SK-N-MC (cell line): ENCODE measurements at regions not wholly inside any gene's neighbourhood (a gene's known extent, or its start where the extent isn't known, plus 50 kb on each side); places are given as distances from the start of the nearest gene placed in this dataset.

Source experiments
- DNase-seq: peaks from one replicate; pipeline ENCODE4 v3.0.0-alpha.2; 2011; ENCODE audit warnings: low read depth, low spot score
- H3K27ac ChIP-seq: fragments of 200-600 bp; sonication (generic); 2 replicates; pipeline ENCODE4 v1.5.1; 2016; ENCODE audit warnings: mixed run types
- H3K36me3 ChIP-seq: fragments of 200-600 bp; sonication (generic); 2 replicates; pipeline ENCODE4 v1.6.1; 2017; ENCODE audit warnings: antibody characterized with exemption, low read length, mixed read lengths; ENCODE audit not compliant: insufficient read depth
- H3K4me3 ChIP-seq: fragments of 200-600 bp; sonication (generic); 2 replicates; pipeline ENCODE4 v1.5.1; 2016
- H3K9ac ChIP-seq: fragments of 200-600 bp; sonication (generic); 2 replicates; pipeline ENCODE4 v1.8.0; 2017; ENCODE audit warnings: mixed run types, mixed read lengths; ENCODE audit not compliant: insufficient read length
- H3K9me3 ChIP-seq: fragments of 200-600 bp; sonication (generic); 2 replicates; pipeline ENCODE4 v1.6.1; 2017; ENCODE audit warnings: low read depth, mild to moderate bottlenecking, antibody characterized with exemption, low read length, moderate library complexity, mixed read lengths
- EZH2 ChIP-seq: fragments of 200-600 bp; sonication (generic); IDR thresholded peaks from one replicate; pipeline ENCODE4 v1.6.1; 2017; ENCODE audit warnings: antibody characterized with exemption
- FOXP2 ChIP-seq: optimal IDR thresholded peaks from 2 replicates; pipeline ENCODE3; 2011; ENCODE audit warnings: mild to moderate bottlenecking, moderate library complexity; ENCODE audit not compliant: insufficient read depth; ENCODE audit errors: extremely low read length, control extremely low read depth
- POLR2AphosphoS5 ChIP-seq: IDR thresholded peaks from 2 replicates; pipeline ENCODE4 v1.6.1; 2012; ENCODE audit warnings: mild to moderate bottlenecking, low read depth, low read length, borderline replicate concordance

GRCh38 chr18:76149284-76149683 is 345.8 kb downstream of the ZNF516 start:
- DNase-seq = no peak
- Histone ChIP-seq H3K4me3 (no peak overlapping the region), H3K36me3 (no peaks in the 10 kb centered on the region), H3K9me3 (no peaks in the 10 kb centered on the region), H3K27ac (no peak overlapping the region), H3K9ac (no peak overlapping the region)
- TF ChIP-seq FOXP2 (no peak), POLR2AphosphoS5 (no peak), EZH2 (no peak)

GRCh38 chr18:76145521-76146376 is 349.3 kb downstream of the ZNF516 start:
- Histone ChIP-seq H3K9ac (no peak overlapping the region), H3K4me3 (no peak overlapping the region), H3K27ac (no peak overlapping the region), H3K9me3 (no peaks in the 10 kb centered on the region), H3K36me3 (no peaks in the 10 kb centered on the region)
- no peak for TF ChIP-seq EZH2
- TF ChIP-seq POLR2AphosphoS5 = no peak
- TF ChIP-seq FOXP2 = no peak
- no peak for DNase-seq

- no peak overlapping the region for H3K9ac ChIP-seq
- no peaks in the 10 kb centered on the region for H3K36me3 ChIP-seq
- no peak overlapping the region for H3K27ac ChIP-seq
- TF ChIP-seq FOXP2 (no peak), EZH2 (no peak), POLR2AphosphoS5 (no peak)
- no peak for DNase-seq
- no peaks in the 10 kb centered on the region for H3K9me3 ChIP-seq
- no peak overlapping the region for H3K4me3 ChIP-seq
Observed at GRCh38 chr18:76144844-76145243, 350.2 kb downstream of the ZNF516 start.

- no peak for TF ChIP-seq FOXP2
- TF ChIP-seq POLR2AphosphoS5 = no peak
- no peak for TF ChIP-seq EZH2
- no peak for DNase-seq
- H3K9ac ChIP-seq = no peak overlapping the region
- H3K27ac ChIP-seq = no peak overlapping the region
- H3K4me3 ChIP-seq = no peak overlapping the region
- H3K36me3 ChIP-seq = no peaks in the 10 kb centered on the region
- H3K9me3 ChIP-seq = no peaks in the 10 kb centered on the region
Observed at GRCh38 chr18:76142611-76143010, 352.4 kb downstream of the ZNF516 start.

GRCh38 chr18:76139844-76140243 is 355.2 kb downstream of the ZNF516 start:
- no peaks in the 10 kb centered on the region for H3K36me3 ChIP-seq
- H3K9ac ChIP-seq = no peak overlapping the region
- TF ChIP-seq EZH2 (no peak), POLR2AphosphoS5 (no peak), FOXP2 (no peak)

GRCh38 chr18:76137216-76137615 is 357.8 kb downstream of the ZNF516 start:
- Histone ChIP-seq H3K4me3 (no peak overlapping the region), H3K9ac (no peak overlapping the region), H3K27ac (no peak overlapping the region), H3K36me3 (no peaks in the 10 kb centered on the region), H3K9me3 (no peaks in the 10 kb centered on the region)
- no peak for TF ChIP-seq POLR2AphosphoS5
- no peak for TF ChIP-seq FOXP2
- no peak for TF ChIP-seq EZH2
- no peak for DNase-seq

More at GRCh38 chr18:76139844-76140243, 355.2 kb downstream of the ZNF516 start:
- no peak for DNase-seq
- Histone ChIP-seq H3K9me3 (no peaks in the 10 kb centered on the region), H3K27ac (no peak overlapping the region), H3K4me3 (no peak overlapping the region)

- Histone ChIP-seq H3K9me3 (no peaks in the 10 kb centered on the region), H3K4me3 (no peak overlapping the region), H3K9ac (no peak overlapping the region), H3K36me3 (no peaks in the 10 kb centered on the region), H3K27ac (no peak overlapping the region)
- no peak for DNase-seq
- TF ChIP-seq POLR2AphosphoS5 (no peak), EZH2 (no peak), FOXP2 (no peak)
Observed at GRCh38 chr18:76136701-76137100, 358.3 kb downstream of the ZNF516 start.

GRCh38 chr18:76134628-76135027 is 360.4 kb downstream of the ZNF516 start:
- Histone ChIP-seq H3K4me3 (no peak overlapping the region), H3K9me3 (no peaks in the 10 kb centered on the region), H3K9ac (no peak overlapping the region), H3K27ac (no peak overlapping the region), H3K36me3 (no peaks in the 10 kb centered on the region)
- DNase-seq = no peak
- no peak for TF ChIP-seq POLR2AphosphoS5
- no peak for TF ChIP-seq FOXP2
- no peak for TF ChIP-seq EZH2

GRCh38 chr18:76133873-76134272 is 361.2 kb downstream of the ZNF516 start:
- H3K9ac ChIP-seq = no peak overlapping the region

More at GRCh38 chr18:76133873-76134272, 361.2 kb downstream of the ZNF516 start:
- Histone ChIP-seq H3K27ac (no peak overlapping the region), H3K4me3 (no peak overlapping the region), H3K9me3 (no peaks in the 10 kb centered on the region), H3K36me3 (no peaks in the 10 kb centered on the region)
- TF ChIP-seq FOXP2 (no peak), EZH2 (no peak), POLR2AphosphoS5 (no peak)
- no peak for DNase-seq
